ENCODE measurements at regions not wholly inside any gene's neighbourhood (a gene's known extent, or its start where the extent isn't known, plus 50 kb on each side); places are given as distances from the start of the nearest gene placed in this dataset.

- TF ChIP-seq CTCF (IDR thresholded peaks at IDR 0.05), result peak; percentile 77
- H3K27me3 Mint-ChIP-seq (ENCODE audit: low read depth), result peaks cover 21% of the 10 kb centered on the region
- H3K4me1 Mint-ChIP-seq (ENCODE audit: low read depth), result no peaks in the 10 kb centered on the region
- peaks cover 4% of the 10 kb centered on the region for H3K9me3 Mint-ChIP-seq (ENCODE audit: low read depth)
- H3K36me3 Mint-ChIP-seq (ENCODE audit: low read depth), result peaks cover 1% of the 10 kb centered on the region
- H3K4me3 Mint-ChIP-seq (ENCODE audit: unreplicated experiment), result no peak overlapping the region
- no peak for DNase-seq (ENCODE audit: low spot score)
- H3K27ac Mint-ChIP-seq (ENCODE audit: unreplicated experiment), result no peak overlapping the region
Measured at GRCh38 chr3:87771337-87772192, 287.2 kb downstream of the CGGBP1 start.

DNA sequence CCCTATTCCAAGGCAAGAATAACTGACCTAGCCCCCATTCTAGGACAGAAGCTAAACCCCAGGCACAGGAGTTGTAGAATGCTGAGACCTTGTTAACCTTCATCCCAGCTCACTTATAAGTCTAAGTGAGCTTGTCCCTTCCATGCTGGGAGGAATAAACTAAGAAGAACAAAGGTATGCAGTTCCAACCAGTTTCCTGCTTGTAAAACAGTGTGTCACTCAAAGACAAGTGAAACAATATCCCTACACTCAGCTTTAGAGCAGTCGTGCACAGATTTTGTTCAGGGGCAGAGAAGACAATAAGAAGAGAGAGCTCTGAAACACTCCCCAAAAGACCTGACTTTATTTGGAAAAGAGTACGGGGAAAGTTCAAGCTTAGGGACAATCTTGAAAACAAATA is 292.1 kb downstream of the CGGBP1 start:
- H3K27ac Mint-ChIP-seq (ENCODE audit: unreplicated experiment), result no peak overlapping the region
- TF ChIP-seq CTCF (IDR thresholded peaks at IDR 0.05), result no peak
- H3K9me3 Mint-ChIP-seq (ENCODE audit: low read depth), result no peaks in the 10 kb centered on the region
- peaks cover 25% of the 10 kb centered on the region for H3K27me3 Mint-ChIP-seq (ENCODE audit: low read depth)
- DNase-seq (ENCODE audit: low spot score), result no peak
- H3K4me3 Mint-ChIP-seq (ENCODE audit: unreplicated experiment), result no peak overlapping the region
- no peaks in the 10 kb centered on the region for H3K36me3 Mint-ChIP-seq (ENCODE audit: low read depth)
- no peaks in the 10 kb centered on the region for H3K4me1 Mint-ChIP-seq (ENCODE audit: low read depth)

GRCh38 chr3:87765256-87765655 is 293.5 kb downstream of the CGGBP1 start:
- DNase-seq (ENCODE audit: low spot score), result no peak
- H3K4me1 Mint-ChIP-seq (ENCODE audit: low read depth), result no peaks in the 10 kb centered on the region
- H3K36me3 Mint-ChIP-seq (ENCODE audit: low read depth), result no peaks in the 10 kb centered on the region
- H3K27ac Mint-ChIP-seq (ENCODE audit: unreplicated experiment), result no peak overlapping the region
- no peak overlapping the region for H3K4me3 Mint-ChIP-seq (ENCODE audit: unreplicated experiment)
- peaks cover 25% of the 10 kb centered on the region for H3K27me3 Mint-ChIP-seq (ENCODE audit: low read depth)
- no peak for TF ChIP-seq CTCF (IDR thresholded peaks at IDR 0.05)
- H3K9me3 Mint-ChIP-seq (ENCODE audit: low read depth), result no peaks in the 10 kb centered on the region

DNA sequence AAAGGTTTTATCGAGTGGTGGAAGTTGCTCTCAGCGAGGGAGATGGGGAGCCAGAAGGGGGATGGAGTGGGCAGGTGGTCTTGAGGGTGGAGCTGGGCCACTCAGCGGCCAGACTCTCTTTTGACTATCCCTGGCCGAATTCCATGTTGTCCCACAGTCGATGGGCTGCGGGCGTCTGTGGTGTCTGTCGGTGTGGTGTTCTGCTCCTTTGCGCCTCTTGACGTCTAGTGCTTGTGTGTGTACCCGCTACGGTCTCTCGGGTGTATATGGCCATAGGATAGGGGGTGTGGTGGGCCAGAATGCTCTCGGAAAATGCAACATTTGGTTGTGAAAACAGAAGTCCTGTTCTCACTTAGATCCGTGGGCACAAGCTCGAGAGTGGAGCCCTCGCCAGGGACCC is 297.0 kb downstream of the CGGBP1 start:
- no peak overlapping the region for H3K27ac Mint-ChIP-seq (ENCODE audit: unreplicated experiment)
- no peaks in the 10 kb centered on the region for H3K9me3 Mint-ChIP-seq (ENCODE audit: low read depth)
- H3K4me1 Mint-ChIP-seq (ENCODE audit: low read depth), result no peaks in the 10 kb centered on the region
- peaks cover 9% of the 10 kb centered on the region for H3K27me3 Mint-ChIP-seq (ENCODE audit: low read depth)
- no peak for DNase-seq (ENCODE audit: low spot score)
- no peak for TF ChIP-seq CTCF (IDR thresholded peaks at IDR 0.05)
- H3K36me3 Mint-ChIP-seq (ENCODE audit: low read depth), result no peaks in the 10 kb centered on the region
- no peak overlapping the region for H3K4me3 Mint-ChIP-seq (ENCODE audit: unreplicated experiment)

DNA sequence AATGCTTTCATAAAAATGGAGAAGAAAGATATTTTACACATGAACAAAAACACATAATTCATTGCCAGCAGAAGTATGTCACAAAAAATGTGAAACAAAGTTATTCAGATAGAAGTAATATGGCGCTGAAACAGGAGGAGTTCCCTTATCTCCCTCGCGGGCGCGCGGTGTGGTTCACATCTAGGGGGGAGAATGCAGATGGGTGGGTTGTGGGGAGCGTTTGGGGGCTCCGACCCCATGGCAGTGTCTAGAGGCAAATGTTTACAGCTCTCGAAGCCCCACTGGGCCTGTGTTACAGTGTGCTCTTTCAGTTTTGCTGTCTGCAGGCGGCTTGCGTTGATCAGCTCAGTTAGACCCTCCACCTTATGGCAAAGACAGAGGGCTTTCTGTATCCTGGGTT is 297.5 kb downstream of the CGGBP1 start:
- Mint-ChIP-seq H3K9me3 (ENCODE audit: low read depth) (no peaks in the 10 kb centered on the region), H3K36me3 (ENCODE audit: low read depth) (no peaks in the 10 kb centered on the region), H3K27ac (ENCODE audit: unreplicated experiment) (no peak overlapping the region), H3K27me3 (ENCODE audit: low read depth) (peaks cover 6% of the 10 kb centered on the region), H3K4me1 (ENCODE audit: low read depth) (no peaks in the 10 kb centered on the region), H3K4me3 (ENCODE audit: unreplicated experiment) (no peak overlapping the region)
- TF ChIP-seq CTCF (IDR thresholded peaks at IDR 0.05), result no peak
- DNase-seq (ENCODE audit: low spot score), result no peak

Measured in chondrocyte (in vitro differentiated cells).